Hippocampal formation (tissue), 2 donors: ENCODE measurements at regions not wholly inside any gene's neighbourhood (a gene's known extent, or its start where the extent isn't known, plus 50 kb on each side); places are given as distances from the start of the nearest gene placed in this dataset.
"Not testable (repeated sequence)": the region's sequence is repeated elsewhere in the genome, so short reads cannot be mapped to it uniquely, and the experiment has no call there.

Source experiments
- DNase-seq, 2 donors: peaks; one replicate each; lab custom pipeline; 2025; lab: John Stamatoyannopoulos, UW

GRCh38 chr5:130578354-130578753 is 586.7 kb downstream of the HINT1 start:
- no peak for DNase-seq

DNA sequence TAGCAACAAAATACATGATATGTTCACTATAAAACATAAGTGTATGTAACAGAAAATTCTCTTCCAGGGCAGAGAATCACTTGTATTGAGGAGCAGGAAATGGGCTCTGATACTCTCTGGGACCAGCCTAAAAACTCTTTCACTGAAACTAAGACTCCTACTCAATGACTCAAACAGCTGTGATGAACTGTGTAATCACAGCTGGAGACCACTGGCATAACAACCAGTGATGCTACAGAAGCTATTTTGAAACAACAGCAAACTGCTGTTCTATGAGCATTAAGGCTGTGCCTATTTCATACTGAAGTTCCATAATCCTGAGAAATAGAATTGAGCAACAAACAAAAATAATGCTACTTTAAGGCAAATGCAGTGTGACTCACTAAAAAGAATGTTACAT is 594.0 kb downstream of the HINT1 start:
- DNase-seq = no peak

DNA sequence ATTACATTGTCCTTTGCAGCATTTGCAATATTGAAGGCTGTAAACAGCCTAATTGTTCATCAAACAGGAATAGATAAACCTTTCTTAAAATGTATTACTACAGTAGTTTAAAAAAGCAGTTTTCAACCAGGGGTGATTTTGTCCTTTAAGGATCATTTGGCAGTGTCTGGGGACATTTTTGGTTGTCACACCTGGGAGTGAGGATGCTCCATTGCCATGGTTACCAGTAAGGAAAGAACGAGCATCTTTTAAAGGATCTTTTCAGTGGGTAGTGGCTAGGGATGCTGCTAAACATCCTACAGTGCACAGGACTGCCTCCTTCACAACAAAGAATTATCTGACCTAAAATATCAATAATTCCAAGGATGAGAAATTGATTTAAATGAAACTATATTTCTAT is 596.3 kb downstream of the HINT1 start:
- DNase-seq = no peak

GRCh38 chr5:130555429-130555828 is 609.6 kb downstream of the HINT1 start:
- no peak for DNase-seq

DNA sequence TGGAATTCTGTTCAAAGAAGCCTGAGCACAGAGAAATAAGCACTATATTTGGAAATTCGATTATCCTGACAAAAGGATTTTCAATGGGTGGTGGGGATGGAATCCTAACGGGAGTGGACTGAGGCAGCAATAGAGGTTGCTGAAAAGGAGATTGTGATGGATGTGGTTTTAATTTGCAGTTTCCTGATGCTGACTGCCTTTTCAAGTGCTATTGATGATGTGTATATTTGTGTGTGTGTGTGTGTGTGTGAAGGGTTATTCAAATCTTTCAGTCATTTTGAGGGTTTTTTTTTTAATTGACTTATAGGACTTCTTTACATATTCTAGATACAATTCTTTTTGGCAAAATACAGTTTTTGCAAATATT is 614.5 kb downstream of the HINT1 start:
- no peak for DNase-seq

DNA sequence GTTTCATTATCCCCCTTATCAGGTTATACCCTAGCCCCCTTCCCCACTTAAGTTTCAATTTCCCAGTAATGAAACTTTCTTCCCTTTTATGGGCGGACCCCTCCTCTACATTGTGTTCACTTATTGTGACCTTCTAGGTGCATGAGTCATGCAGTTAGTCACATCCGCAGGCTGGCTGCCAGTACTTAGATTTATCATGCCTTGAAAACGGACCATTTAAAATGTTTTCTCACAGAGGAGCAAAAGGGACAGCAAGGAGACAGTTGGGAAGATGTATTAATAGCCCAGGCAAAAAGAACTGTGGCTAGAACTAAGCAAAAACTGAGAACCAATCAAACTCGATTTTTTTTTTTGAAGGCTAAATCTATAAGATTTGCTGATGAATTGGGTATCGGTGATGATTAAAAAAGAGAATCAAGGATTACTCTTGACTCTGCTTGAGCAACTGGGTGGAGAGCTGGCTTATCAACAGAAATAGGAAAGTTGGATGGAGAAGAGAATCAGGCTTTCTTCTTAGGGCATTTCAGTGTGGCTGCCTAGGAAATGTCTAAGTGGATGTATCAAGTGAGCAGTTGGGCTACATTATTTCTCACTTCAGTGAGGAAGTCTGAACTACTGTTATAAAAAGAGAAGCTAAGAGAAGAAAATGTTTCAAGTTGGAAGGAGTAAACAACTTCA is 615.0 kb downstream of the HINT1 start:
- no peak for DNase-seq

DNA sequence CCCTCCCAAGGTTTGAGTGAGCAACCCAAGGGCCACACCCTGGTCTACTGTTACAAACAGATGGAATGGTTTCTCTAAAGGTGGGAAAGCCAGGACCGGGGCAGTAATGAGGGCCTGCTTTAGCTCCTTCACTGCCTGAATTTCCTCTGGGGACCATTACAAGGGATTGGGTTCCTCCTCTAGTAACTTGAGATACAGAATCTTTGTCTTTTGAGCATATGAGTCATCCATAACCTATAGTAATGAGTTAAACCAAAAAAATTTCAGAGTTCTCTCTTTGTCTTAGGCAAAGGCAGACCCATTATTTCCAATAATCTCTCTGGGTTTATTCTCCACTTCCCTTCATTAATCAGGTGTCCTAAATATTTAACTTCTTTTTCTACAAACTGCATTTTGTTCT is 618.8 kb downstream of the HINT1 start:
- no peak for DNase-seq

DNA sequence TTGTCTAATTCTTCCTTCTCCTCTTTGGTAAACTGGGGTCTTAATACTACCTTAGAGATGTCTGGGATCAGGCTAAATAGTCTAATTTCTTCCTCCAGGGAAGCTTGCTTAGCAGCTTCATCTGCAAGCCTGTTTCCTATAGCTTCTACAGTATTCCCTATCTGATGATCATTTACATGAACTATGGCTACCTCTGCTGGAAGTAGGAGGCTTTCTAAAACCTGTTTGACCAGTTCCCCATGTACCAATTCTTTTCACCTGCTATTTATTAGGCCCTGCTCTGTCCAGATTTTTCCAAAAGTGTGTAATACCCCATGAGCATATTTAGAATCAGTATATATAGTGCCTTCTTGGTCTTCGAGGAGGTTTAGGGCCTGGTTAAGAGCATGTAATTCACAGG is 619.8 kb downstream of the HINT1 start:
- no peak for DNase-seq

- no peak for DNase-seq
These were observed 623.3 kb downstream of the HINT1 start for GRCh38 chr5:130541617-130542221.

DNA sequence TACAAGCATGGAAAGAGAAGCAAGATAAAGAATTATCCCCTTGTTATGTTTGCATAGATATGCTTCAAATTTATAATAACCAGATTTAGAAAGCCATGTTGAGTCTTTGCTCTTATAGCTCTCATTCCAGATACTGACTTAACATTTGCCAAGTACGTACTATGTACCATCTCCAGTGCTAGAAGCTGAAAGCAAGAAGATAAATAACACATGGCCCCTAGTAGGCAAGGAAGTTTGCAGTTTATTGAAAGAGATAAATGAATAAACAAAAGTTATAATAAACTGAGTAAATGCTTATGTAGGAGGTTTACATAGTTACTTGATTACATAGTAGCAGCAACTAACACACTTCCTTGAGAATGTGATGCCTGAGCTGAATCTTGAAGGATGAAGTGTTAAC is 628.4 kb downstream of the HINT1 start:
- DNase-seq = no peak

- DNase-seq = no peak
These were observed 628.5 kb downstream of the CHSY3 start for GRCh38 chr5:130532786-130533185.

GRCh38 chr5:130529511-130530485 is 625.5 kb downstream of the CHSY3 start:
- DNase-seq = no peak

- DNase-seq = no peak
These were observed 624.8 kb downstream of the CHSY3 start for GRCh38 chr5:130529111-130529510.

DNA sequence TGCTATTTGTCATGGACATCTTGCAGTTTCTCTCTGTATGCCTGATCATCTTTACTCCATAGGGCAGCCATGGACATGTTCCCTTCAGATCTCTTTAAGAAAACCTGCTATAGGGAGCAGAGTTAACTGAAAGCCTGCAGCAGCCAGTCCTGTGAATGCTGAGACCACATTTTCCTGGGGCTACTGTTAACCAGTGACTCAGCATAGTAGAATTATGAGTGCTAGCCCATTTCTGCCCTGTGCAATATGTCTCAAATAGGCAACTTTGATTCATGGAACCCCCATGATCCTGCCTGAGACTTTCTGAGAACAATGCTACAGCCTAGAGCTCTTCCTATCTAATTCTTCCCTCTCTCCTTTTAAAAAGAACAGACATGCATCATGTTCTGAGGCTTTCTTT is 624.2 kb downstream of the CHSY3 start:
- no peak for DNase-seq

- no peak for DNase-seq
These were observed 622.4 kb downstream of the CHSY3 start for GRCh38 chr5:130526708-130527107.

- DNase-seq = no peak
These were observed 615.9 kb downstream of the CHSY3 start for GRCh38 chr5:130520211-130520610.

- DNase-seq = no peak
These were observed 610.9 kb downstream of the CHSY3 start for GRCh38 chr5:130514984-130515690.

DNA sequence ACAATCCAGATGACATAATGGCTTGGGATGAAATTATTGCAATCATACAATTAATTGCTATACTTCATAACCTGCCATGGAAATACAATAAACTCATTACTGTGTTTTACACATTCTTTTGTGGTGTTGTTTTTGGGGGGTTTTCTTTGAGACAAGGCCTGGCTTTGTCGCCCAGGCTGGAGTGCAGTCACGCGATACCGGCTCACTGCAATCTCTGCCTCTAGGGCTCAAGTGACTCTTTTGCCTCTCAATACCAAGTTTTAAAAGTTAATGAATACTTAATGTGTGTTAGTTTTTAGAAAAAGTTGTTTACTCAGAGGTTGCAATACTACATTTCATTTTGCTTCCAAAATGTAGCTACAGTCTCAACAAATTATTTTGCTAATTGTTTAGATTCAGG is 598.4 kb downstream of the CHSY3 start:
- no peak for DNase-seq

DNA sequence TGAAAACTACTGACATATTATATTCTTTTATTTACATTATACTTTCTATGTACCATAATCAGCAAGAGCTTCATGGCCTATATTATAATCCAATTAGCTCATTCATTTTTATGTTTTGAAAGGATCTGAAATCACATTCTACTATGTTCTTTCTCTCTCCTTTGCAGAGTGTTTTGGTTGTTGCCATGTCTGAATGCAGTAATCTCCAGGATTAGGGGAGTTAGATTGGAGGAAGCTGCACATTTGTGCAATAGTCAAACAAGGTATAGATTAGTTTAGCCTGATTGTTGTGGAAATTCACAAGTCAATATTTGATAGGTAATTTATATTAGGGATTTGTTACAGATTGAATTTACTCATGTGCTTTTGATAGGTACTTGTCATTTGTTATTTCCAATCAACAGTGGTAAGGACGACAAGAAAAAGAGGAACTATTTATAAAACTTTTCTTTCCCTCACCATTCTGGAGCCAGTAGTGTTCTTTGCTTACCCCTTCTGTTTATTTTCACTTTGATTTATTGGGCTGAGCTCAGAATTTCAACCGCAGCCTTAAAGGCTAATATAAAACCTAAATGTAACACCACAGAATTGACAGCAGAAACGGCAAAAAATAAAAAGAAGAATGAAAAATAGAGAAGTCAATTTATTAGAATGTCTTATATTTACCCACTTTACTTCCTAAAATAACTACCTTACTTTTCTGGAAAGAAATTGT is 597.0 kb downstream of the CHSY3 start:
- DNase-seq = no peak

DNA sequence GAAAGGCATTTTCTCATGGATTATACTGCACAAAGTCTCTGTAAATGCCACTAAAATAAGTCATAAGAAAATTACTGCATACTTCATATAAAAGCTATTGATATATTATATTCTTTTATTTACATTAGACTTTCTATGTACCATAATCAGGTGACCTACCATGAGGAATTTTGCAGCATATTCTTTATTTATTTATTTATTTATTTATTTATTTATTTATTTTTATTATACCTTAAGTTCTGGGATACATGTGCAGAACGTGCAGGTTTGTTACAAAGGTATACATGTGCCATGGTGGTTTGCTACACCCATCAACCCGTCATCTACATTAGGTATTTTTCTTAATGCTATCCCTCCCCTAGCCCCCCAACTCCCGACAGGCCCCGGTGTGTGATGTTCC is 596.2 kb downstream of the CHSY3 start:
- DNase-seq = not testable (repeated sequence)

- DNase-seq = no peak
These were observed 592.0 kb downstream of the CHSY3 start for GRCh38 chr5:130496215-130496614.

- DNase-seq = no peak
These were observed 584.0 kb downstream of the CHSY3 start for GRCh38 chr5:130488252-130488651.
